ENCODE measurements at regions not wholly inside any gene's neighbourhood (a gene's known extent, or its start where the extent isn't known, plus 50 kb on each side); places are given as distances from the start of the nearest gene placed in this dataset.

DNA sequence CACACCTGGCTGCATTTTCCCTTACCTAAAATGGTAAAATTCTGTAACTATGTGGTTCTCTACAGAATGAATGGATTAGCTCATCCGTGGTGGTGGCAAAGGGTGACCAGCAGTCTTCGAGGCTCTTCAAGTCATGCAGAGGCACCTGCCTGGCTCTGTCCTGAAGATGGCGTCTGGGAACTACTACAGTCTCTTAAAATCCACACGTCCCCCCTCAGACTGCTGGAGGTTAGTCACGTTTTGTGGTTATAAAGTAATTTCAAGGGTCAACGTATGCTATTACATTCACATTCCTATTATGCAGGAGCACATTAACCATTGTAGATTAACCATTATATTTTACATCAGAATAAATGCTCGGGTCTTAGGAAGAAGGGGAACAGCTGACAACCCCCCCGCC, 616.7 kb downstream of the GALR1 start:
- ATAC-seq (replicated peaks), result no peak
- Mint-ChIP-seq H3K36me3 (ENCODE audit: low read depth) (no peaks in the 10 kb centered on the region), H3K4me3 (no peak overlapping the region), H3K4me1 (no peaks in the 10 kb centered on the region), H3K27me3 (peaks cover 10% of the 10 kb centered on the region), H3K9me3 (no peaks in the 10 kb centered on the region), H3K27ac (no peak overlapping the region)

DNA sequence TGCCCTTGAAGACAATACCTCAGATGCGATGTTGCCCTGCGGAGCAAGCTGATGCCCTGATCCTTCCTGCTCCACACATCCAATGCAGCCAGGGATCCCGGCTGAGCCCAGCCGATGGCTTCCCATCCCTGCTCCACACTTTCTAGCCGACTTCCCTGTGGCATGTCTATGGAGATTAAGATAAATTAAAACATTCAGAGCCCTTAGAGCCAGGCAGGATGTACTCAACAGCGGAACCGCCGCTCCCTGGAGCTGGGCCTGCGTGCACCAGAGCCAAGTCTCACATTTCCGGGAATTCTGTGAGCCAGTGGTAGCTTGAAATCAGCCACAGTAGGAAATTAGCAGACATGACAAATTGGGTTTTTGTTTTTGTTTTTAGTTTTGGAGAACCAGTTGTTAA, 620.6 kb downstream of the GALR1 start:
- no peak overlapping the region for H3K27ac Mint-ChIP-seq
- no peak overlapping the region for H3K4me3 Mint-ChIP-seq
- H3K4me1 Mint-ChIP-seq, result no peaks in the 10 kb centered on the region
- no peak for ATAC-seq (replicated peaks)
- no peaks in the 10 kb centered on the region for H3K9me3 Mint-ChIP-seq
- no peaks in the 10 kb centered on the region for H3K36me3 Mint-ChIP-seq (ENCODE audit: low read depth)
- peaks cover 11% of the 10 kb centered on the region for H3K27me3 Mint-ChIP-seq

DNA sequence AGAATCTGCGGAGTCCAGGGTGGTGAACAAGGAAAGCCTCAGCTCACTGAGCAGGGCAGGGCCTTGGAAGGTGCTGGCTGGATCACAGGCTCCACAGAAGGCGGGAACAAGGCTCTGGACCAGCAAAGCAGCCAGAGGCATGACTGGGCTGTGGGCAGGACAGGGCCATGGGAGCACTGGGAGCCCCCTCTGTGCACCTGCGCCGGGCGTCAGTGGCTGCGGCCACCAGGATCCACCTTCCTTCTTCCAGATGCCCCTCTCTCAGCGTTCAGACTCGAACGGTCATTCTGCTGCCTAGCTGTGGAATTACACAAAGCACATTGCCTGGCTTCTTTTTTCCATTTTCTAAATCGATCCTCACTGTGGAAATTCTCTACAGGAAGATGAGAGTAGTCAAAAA, 621.2 kb downstream of the GALR1 start:
- H3K4me3 Mint-ChIP-seq, result no peak overlapping the region
- H3K4me1 Mint-ChIP-seq, result no peaks in the 10 kb centered on the region
- ATAC-seq (replicated peaks), result no peak
- no peaks in the 10 kb centered on the region for H3K36me3 Mint-ChIP-seq (ENCODE audit: low read depth)
- H3K27me3 Mint-ChIP-seq, result peaks cover 14% of the 10 kb centered on the region
- H3K9me3 Mint-ChIP-seq, result no peaks in the 10 kb centered on the region
- H3K27ac Mint-ChIP-seq, result no peak overlapping the region

DNA sequence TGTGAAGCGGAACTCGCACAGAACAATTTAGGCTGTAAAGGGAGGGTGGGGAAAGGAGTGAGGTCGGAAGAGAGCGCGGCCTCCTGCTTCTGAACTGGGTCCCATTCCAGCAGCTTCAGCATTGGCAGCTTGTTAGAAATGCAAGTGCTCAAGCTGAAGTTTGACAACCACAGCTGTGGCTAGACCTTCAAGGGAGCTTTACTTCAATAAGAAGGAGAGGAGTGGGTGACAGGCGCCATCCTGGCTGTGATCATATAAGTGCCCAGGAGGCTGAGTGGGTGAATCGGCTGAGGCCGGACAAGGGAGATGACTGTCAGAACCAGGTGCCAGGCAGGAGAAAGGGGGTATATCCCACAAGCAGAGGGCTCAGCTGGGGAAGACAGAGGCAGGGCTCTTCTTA, 622.5 kb downstream of the GALR1 start:
- no peak for ATAC-seq (replicated peaks)
- Mint-ChIP-seq H3K27ac (no peak overlapping the region), H3K4me1 (no peaks in the 10 kb centered on the region), H3K4me3 (no peak overlapping the region), H3K27me3 (peaks cover 18% of the 10 kb centered on the region), H3K9me3 (no peaks in the 10 kb centered on the region), H3K36me3 (ENCODE audit: low read depth) (no peaks in the 10 kb centered on the region)

DNA sequence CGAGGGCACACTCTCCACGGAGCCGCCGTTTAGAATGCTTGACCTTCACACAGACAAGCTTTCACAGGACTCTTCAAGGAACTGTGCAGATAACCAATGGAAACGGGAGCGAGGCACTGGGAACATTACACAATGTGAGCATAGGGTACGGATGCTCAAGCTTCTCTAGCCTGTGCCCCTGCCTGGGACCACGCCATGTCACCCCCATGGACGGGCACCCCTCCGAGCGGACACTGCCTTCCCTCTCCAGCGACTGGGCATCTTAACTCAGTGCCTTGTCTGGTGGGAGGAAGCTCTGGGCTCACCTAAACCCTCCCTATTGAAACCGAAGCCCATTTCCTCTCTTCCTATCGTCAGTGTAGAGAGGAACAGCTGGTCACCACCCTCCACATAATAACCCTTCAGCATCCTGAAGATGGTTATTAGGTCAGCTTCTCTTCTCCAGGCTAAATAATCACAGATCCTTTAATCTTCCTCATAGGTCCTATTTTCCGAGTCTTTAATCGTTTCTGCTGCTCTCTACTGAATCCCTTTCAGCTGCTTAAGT, 626.7 kb downstream of the GALR1 start:
- H3K27me3 Mint-ChIP-seq, result peaks cover 21% of the 10 kb centered on the region
- H3K4me3 Mint-ChIP-seq, result no peak overlapping the region
- H3K9me3 Mint-ChIP-seq, result no peaks in the 10 kb centered on the region
- H3K36me3 Mint-ChIP-seq (ENCODE audit: low read depth), result no peaks in the 10 kb centered on the region
- ATAC-seq (replicated peaks), result no peak
- H3K4me1 Mint-ChIP-seq, result no peaks in the 10 kb centered on the region
- H3K27ac Mint-ChIP-seq, result no peak overlapping the region

DNA sequence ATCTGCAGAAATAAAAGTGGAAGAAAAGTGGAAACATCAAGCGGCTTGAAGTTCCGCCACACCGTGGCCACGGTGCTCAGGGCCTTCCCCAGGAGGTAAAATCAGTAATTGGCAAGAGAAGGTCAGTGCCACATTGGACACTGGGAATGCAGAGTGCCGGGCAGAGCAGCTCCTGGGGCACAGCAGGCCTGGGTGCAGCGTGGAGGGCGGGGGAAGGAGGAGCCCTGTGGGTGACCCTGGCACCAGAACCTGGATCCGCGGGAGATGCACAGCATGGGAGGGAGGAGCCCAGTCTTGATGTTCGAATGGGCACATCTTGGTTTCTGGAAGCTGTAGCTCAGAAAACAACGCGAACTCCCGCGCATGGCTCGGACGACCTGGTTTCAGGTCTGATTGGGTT, 630.2 kb downstream of the GALR1 start:
- Mint-ChIP-seq H3K9me3 (no peaks in the 10 kb centered on the region), H3K27ac (no peak overlapping the region), H3K36me3 (ENCODE audit: low read depth) (no peaks in the 10 kb centered on the region), H3K4me1 (no peaks in the 10 kb centered on the region), H3K27me3 (peaks cover 36% of the 10 kb centered on the region), H3K4me3 (no peak overlapping the region)
- ATAC-seq (replicated peaks), result no peak

DNA sequence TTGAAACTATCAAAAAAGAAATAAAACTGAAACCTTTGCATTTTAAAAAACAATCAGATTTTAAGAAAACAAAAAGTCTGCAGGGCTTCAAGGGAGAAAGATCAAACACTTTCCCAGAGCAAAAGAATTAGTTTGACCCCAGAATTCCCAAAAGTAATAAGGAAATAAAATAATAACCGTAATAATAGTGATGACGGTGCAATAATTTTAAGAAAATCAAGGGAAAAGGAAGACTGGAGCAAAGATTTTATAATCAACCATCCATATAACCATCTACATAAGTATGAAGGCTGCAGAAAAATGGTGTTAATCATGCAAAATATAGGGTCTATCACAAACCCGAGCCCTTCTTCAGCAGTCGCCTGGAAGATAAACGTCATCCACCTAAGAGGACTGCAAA, 634.8 kb downstream of the GALR1 start:
- Mint-ChIP-seq H3K36me3 (ENCODE audit: low read depth) (no peaks in the 10 kb centered on the region), H3K4me3 (no peak overlapping the region), H3K27ac (no peak overlapping the region), H3K27me3 (peaks cover 29% of the 10 kb centered on the region), H3K4me1 (no peaks in the 10 kb centered on the region), H3K9me3 (no peaks in the 10 kb centered on the region)
- ATAC-seq (replicated peaks), result no peak

DNA sequence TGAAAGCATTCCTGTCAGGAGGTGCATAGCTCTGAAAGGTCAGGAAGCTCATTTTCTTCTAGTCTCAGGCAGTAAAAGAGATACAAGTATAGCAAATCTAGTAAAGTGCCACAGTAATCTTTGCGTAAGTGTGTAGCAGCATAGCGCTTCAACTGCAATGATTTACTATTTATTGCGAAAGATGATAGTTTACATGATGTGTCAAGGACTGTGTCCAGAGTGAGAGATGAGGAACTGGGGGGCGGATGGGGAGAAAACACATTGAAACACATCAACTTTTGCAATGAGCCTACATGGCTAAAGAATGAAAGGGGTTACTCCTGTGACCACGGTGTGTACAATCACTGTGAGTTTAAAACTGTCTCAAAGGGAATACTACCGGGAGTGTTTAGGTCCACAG, 644.4 kb downstream of the GALR1 start:
- H3K9me3 Mint-ChIP-seq, result no peaks in the 10 kb centered on the region
- H3K4me1 Mint-ChIP-seq, result no peaks in the 10 kb centered on the region
- H3K4me3 Mint-ChIP-seq, result no peak overlapping the region
- no peaks in the 10 kb centered on the region for H3K36me3 Mint-ChIP-seq (ENCODE audit: low read depth)
- no peak for ATAC-seq (replicated peaks)
- H3K27ac Mint-ChIP-seq, result no peak overlapping the region
- H3K27me3 Mint-ChIP-seq, result peaks cover 9% of the 10 kb centered on the region

DNA sequence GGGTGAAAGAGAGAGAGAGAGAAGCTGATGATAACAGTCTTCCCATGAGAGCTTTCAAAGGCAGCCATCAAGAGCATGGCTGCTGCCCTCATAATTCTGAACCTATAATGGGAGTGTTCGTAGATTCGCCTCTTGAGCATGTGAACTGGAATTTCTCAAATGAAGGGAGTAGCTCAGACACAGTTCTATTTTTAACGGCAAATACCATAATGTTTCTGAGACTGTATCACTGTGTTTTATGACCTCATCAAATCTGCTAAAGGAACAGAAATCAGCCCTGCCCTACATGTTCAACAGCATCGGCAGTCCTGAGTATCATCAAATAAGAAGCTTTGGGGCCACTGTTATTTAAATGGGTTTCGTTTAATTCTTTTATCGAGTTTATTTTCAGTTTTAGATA, 645.6 kb downstream of the GALR1 start:
- H3K27ac Mint-ChIP-seq, result no peak overlapping the region
- peaks cover 9% of the 10 kb centered on the region for H3K27me3 Mint-ChIP-seq
- H3K36me3 Mint-ChIP-seq (ENCODE audit: low read depth), result no peaks in the 10 kb centered on the region
- ATAC-seq (replicated peaks), result no peak
- no peaks in the 10 kb centered on the region for H3K9me3 Mint-ChIP-seq
- H3K4me1 Mint-ChIP-seq, result no peaks in the 10 kb centered on the region
- H3K4me3 Mint-ChIP-seq, result no peak overlapping the region

DNA sequence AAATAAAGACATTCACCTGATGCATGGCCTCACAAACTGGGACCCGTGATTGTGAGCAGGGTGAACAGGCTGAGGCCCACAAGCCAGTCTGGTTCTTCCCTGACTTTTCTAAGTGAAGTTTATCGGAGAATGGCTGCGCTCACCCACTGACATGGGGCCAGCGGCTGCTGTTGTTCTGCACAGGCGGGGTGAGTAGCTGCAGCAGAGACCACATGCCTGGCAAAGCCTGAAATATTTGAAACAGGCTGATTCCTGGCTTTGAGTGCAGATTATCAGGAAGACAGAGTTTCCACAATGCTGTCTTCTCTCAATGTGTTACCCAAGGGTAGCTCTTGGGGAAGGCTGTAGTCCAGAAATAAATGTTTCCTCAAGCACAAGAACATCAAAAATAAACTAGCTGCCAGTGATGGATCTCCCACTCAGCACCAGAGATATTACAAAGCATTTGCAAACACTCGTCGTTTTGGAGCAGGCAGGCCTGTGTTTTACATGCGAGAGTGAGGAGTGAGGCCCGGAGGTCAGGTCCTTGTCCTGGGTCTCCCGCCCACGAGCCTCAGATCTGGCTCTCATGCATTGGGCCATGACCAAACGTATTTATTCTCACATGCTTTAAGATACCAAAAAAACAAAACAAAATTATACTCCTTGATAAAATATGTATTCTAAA, 647.1 kb downstream of the GALR1 start:
- Mint-ChIP-seq H3K4me1 (no peaks in the 10 kb centered on the region), H3K36me3 (ENCODE audit: low read depth) (no peaks in the 10 kb centered on the region), H3K27ac (no peak overlapping the region), H3K27me3 (peaks cover 9% of the 10 kb centered on the region), H3K4me3 (no peak overlapping the region), H3K9me3 (no peaks in the 10 kb centered on the region)
- no peak for ATAC-seq (replicated peaks)

DNA sequence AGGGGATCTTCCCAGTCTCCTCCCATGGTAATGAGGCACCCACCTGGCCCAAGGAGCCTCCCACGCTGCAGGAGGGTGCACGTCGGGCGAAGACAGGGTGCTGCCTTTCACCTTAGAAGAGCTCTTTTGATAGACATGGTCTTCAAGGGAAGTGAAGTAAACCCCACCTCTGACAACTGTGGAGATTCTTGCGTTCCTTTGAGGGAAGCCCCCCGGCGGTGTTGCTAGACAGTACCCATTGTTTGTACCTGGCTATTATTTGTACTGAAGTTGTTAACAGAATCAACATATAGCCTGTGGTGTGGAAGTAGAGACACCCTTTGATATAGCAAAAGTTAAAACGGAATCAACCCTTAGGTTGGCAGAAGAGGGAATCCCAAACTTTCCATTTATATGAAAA, 648.0 kb downstream of the GALR1 start:
- Mint-ChIP-seq H3K36me3 (ENCODE audit: low read depth) (no peaks in the 10 kb centered on the region), H3K4me3 (no peak overlapping the region), H3K4me1 (no peaks in the 10 kb centered on the region), H3K27ac (no peak overlapping the region), H3K9me3 (no peaks in the 10 kb centered on the region), H3K27me3 (peaks cover 9% of the 10 kb centered on the region)
- no peak for ATAC-seq (replicated peaks)

DNA sequence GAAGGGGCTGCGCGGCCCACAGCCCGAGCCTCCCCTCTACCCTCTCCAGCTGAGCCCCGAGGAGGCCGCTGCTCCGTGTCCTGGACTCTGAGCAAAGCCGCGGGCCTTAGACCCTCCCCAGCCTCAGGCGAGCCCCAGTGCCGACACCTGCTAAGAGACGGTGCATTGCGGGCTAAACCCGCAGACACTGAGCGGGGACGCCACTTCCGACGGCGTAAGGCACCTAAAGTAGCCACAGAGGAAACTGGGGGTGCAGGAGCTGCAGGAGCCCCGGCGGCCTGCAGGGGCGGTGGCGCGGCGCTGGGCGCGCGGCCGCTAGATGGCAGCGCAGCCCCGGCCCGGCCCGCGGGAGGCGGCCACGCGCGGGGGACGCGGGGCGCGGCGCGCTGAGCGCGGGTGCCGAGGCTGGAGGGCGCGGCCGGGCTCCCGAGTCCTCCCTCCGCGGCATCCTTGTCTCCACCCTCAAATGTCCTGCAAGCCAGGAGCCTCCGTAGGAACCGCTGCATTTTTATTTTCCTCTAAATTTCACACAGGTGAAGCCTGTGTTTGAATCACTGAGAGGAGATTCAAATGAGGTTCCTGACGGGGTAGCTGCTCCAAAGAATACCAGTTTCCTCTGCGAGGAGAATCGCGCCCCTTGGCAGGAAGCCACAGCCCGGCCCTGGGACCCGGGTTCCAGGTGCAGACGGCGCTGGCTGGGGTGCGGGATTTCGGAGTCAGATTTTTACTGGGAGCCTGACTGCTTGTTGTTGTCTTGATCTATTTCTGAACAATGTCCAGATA, 650.5 kb downstream of the GALR1 start:
- Mint-ChIP-seq H3K9me3 (no peaks in the 10 kb centered on the region), H3K36me3 (ENCODE audit: low read depth) (no peaks in the 10 kb centered on the region), H3K4me1 (no peaks in the 10 kb centered on the region), H3K27me3 (peaks cover 3% of the 10 kb centered on the region), H3K27ac (no peak overlapping the region), H3K4me3 (peak overlapping the region; percentile 40)
- peak; percentile 97 for ATAC-seq (replicated peaks)

DNA sequence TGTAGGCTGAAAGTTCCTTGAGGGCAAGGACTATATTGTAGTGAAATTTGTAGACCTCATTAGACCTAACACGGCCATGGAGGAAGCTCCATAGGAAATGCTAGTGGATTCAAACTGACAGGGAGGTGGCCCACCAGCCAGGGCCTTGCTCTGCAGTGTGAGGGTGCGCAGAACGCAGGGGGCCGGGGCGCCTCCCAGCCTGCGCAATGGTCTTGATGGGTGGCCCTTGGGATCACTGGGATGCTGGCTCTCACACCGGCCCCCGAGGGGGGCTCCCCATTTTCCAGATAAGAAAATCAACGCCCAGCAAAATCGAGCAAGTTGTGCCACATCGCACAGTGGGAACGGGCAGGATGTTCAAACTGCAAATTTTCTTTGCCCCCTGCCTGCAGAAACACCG, 655.4 kb downstream of the GALR1 start:
- Mint-ChIP-seq H3K9me3 (no peaks in the 10 kb centered on the region), H3K27me3 (peaks cover 3% of the 10 kb centered on the region), H3K36me3 (ENCODE audit: low read depth) (no peaks in the 10 kb centered on the region), H3K27ac (no peak overlapping the region), H3K4me1 (no peaks in the 10 kb centered on the region), H3K4me3 (no peak overlapping the region)
- ATAC-seq (replicated peaks), result no peak

DNA sequence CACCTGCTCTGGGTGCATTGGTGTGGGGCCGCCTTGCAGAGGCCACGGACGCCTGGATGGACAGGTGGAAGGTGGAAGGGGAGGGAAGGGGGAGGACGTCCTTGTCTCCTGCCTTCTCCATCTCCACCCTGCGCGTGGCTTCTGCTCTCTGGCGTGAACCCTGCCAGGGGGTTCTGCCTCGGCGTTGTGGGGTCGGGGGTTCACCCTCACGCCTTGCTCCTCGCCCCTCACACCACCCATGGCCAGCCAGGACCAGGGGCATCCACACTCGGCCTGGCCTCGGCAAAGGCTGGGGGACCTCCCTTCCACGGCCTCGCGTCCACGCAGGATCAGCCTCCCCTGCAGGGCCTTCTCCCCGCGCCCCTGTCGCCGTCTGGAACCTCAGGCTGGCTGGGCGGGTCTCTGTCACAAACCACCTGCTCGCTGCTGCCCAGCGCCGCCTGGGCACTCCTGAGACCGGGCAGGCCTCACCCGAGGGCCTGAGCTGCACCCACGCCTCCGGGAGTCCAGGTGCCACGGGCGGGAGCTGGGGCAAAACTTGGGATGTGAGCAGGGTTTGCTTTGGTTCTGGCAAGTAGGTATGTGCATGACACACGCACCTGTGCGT, 655.9 kb downstream of the GALR1 start:
- no peaks in the 10 kb centered on the region for H3K9me3 Mint-ChIP-seq
- H3K27ac Mint-ChIP-seq, result no peak overlapping the region
- H3K36me3 Mint-ChIP-seq (ENCODE audit: low read depth), result no peaks in the 10 kb centered on the region
- peaks cover 3% of the 10 kb centered on the region for H3K27me3 Mint-ChIP-seq
- no peak for ATAC-seq (replicated peaks)
- no peaks in the 10 kb centered on the region for H3K4me1 Mint-ChIP-seq
- no peak overlapping the region for H3K4me3 Mint-ChIP-seq

All from activated T-helper 17 cell treated with anti-CD3 and anti-CD28 coated beads, Interleukin-2, amount 50 U/mL, for 72 hours (primary cell).